Hepatocyte (in vitro differentiated cells): ENCODE measurements at regions not wholly inside any gene's neighbourhood (a gene's known extent, or its start where the extent isn't known, plus 50 kb on each side); places are given as distances from the start of the nearest gene placed in this dataset.

Source experiments
- EZH2 ChIP-seq: fragments of 200-600 bp; sonication (generic); IDR thresholded peaks from 2 replicates; pipeline ENCODE4 v1.6.1; 2016; ENCODE audit warnings: antibody characterized with exemption, mild to moderate bottlenecking, borderline replicate concordance
- EZH2phosphoT487 ChIP-seq: fragments of 200-600 bp; sonication (generic); IDR thresholded peaks from one replicate; pipeline ENCODE4 v1.6.1; 2018; ENCODE audit warnings: antibody characterized with exemption, mild to moderate bottlenecking, low read depth, moderate library complexity; ENCODE audit not compliant: unreplicated experiment, severe bottlenecking
- TF ChIP-seq, protein P1 (sequence below): fragments of 200-600 bp; sonication (generic); IDR thresholded peaks from 2 replicates; pipeline ENCODE4 v1.5.1; 2016; ENCODE audit warnings: antibody characterized with exemption, mild to moderate bottlenecking; ENCODE audit not compliant: poor library complexity

DNA sequence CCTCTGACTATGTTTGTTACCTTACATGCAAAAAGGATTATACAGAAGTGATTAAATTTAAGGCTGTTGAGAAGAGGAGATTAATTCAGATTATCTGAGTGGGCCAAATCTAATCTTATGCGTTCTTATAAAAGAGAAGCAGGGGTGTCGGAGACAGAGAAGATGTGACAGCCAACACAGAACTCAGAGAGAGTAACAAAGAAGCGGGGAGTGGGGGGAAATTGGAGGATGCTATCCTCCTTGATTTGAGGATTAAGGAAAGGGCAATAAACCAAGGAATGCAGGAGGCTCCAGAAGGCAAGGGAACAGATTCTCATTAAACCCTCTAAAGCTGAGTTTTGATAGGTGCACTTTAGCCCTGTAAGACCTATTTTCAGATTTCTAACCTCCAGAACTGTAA is 291.3 kb upstream of the REG3G start:
- TF ChIP-seq, protein P1, sequence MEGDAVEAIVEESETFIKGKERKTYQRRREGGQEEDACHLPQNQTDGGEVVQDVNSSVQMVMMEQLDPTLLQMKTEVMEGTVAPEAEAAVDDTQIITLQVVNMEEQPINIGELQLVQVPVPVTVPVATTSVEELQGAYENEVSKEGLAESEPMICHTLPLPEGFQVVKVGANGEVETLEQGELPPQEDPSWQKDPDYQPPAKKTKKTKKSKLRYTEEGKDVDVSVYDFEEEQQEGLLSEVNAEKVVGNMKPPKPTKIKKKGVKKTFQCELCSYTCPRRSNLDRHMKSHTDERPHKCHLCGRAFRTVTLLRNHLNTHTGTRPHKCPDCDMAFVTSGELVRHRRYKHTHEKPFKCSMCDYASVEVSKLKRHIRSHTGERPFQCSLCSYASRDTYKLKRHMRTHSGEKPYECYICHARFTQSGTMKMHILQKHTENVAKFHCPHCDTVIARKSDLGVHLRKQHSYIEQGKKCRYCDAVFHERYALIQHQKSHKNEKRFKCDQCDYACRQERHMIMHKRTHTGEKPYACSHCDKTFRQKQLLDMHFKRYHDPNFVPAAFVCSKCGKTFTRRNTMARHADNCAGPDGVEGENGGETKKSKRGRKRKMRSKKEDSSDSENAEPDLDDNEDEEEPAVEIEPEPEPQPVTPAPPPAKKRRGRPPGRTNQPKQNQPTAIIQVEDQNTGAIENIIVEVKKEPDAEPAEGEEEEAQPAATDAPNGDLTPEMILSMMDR: no peak
- no peak for TF ChIP-seq EZH2
- TF ChIP-seq EZH2phosphoT487: no peak
